Activated B cell treated with CpG ODN at 0.5 μM for 24 hours (primary cell): ENCODE measurements at regions not wholly inside any gene's neighbourhood (a gene's known extent, or its start where the extent isn't known, plus 50 kb on each side); places are given as distances from the start of the nearest gene placed in this dataset.

Experiments used
- ATAC-seq: fragments of 200-7000 bp; cut with Tn5 transposase; one replicate; pipeline ENCODE4 v1.10.0; 2021; ENCODE audit warnings: low read depth, mild to moderate bottlenecking, moderate library complexity
- CTCF ChIA-PET: fragments of 350-600 bp; sonication (Branson Sonifier 250); formaldehyde crosslinking; loops from one replicate; lab custom pipeline; 2021; ENCODE audit warnings: antibody characterized with exemption; lab: Charles Lee
- POLR2A ChIA-PET: fragments of 350-600 bp; sonication (Branson Sonifier 250); formaldehyde crosslinking; loops from one replicate; lab custom pipeline; 2021; ENCODE audit warnings: antibody characterized with exemption; lab: Charles Lee
- DNase-seq: peaks from one replicate; pipeline ENCODE4 v3.0.0; 2022
- H3K27ac Mint-ChIP-seq: one replicate; pipeline ENCODE4 v1.8.0; 2020; ENCODE audit warnings: mixed read lengths
- H3K27me3 Mint-ChIP-seq: one replicate; pipeline ENCODE4 v1.8.0; 2021; ENCODE audit warnings: mixed read lengths
- H3K36me3 Mint-ChIP-seq: one replicate; pipeline ENCODE4 v1.8.0; 2021; ENCODE audit warnings: low read depth, mixed read lengths
- H3K4me1 Mint-ChIP-seq: one replicate; pipeline ENCODE4 v1.8.0; 2021; ENCODE audit warnings: mixed read lengths
- H3K4me3 Mint-ChIP-seq: one replicate; pipeline ENCODE4 v1.8.0; 2020; ENCODE audit warnings: mild to moderate bottlenecking, mixed read lengths
- H3K9me3 Mint-ChIP-seq: one replicate; pipeline ENCODE4 v1.8.0; 2020; ENCODE audit warnings: mixed read lengths
- intact Hi-C: fragments of 100-400 bp; cut with micrococcal nuclease; formaldehyde crosslinking; loops from one replicate; pipeline ENCODE4 v1.15.1; 2024
- TF ChIP-seq, protein P1 (sequence below): fragments of 200-600 bp; IDR thresholded peaks from one replicate; pipeline ENCODE4 v1.8.0; 2022; ENCODE audit warnings: antibody characterized with exemption, mild to moderate bottlenecking

DNA sequence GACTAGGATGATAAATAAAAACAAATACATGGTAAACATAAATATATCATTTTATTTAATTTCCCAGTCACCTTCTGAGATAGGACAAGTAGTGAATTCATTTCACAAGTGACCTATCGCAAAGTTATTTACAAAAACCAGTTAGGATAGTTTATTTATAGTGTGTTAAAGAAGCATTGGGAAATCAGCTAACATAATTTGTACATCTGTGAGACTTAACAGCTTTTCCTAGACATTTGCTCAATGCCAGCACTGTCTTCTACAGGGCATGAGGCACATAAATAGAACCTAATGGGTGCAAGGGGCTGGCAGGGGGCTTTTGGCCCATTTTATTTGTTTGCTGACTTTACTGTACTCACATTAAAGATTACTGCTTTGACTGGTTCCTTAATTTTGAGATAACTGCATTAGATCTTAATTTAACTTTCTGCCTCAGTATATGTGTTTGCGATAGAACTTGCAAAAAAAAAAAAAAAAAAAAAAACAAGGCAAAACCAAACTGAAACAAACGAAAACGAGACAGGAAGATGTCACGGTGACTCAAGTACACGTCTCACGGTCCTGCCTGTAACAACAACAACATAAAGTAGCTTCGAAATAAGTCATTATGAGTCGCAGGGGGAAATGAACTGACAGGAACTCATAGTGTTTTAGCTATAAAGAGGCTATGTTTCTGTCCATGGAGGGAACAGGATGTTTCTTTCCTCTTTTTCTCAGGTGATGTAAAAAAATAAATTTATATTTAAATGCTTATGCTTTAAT lies 133.7 kb upstream of the GMDS start:
- intact Hi-C loops: no loop called here
- Mint-ChIP-seq H3K9me3 (no peaks in the 10 kb centered on the region), H3K36me3 (no peaks in the 10 kb centered on the region), H3K4me1 (peaks cover 5% of the 10 kb centered on the region), H3K27me3 (no peaks in the 10 kb centered on the region), H3K27ac (no peak overlapping the region), H3K4me3 (no peak overlapping the region)
- CTCF ChIA-PET: no interaction called here
- DNase-seq (no peak), ATAC-seq (no peak)
- POLR2A ChIA-PET: no interaction called here
- TF ChIP-seq, protein P1, sequence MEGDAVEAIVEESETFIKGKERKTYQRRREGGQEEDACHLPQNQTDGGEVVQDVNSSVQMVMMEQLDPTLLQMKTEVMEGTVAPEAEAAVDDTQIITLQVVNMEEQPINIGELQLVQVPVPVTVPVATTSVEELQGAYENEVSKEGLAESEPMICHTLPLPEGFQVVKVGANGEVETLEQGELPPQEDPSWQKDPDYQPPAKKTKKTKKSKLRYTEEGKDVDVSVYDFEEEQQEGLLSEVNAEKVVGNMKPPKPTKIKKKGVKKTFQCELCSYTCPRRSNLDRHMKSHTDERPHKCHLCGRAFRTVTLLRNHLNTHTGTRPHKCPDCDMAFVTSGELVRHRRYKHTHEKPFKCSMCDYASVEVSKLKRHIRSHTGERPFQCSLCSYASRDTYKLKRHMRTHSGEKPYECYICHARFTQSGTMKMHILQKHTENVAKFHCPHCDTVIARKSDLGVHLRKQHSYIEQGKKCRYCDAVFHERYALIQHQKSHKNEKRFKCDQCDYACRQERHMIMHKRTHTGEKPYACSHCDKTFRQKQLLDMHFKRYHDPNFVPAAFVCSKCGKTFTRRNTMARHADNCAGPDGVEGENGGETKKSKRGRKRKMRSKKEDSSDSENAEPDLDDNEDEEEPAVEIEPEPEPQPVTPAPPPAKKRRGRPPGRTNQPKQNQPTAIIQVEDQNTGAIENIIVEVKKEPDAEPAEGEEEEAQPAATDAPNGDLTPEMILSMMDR: no peak

DNA sequence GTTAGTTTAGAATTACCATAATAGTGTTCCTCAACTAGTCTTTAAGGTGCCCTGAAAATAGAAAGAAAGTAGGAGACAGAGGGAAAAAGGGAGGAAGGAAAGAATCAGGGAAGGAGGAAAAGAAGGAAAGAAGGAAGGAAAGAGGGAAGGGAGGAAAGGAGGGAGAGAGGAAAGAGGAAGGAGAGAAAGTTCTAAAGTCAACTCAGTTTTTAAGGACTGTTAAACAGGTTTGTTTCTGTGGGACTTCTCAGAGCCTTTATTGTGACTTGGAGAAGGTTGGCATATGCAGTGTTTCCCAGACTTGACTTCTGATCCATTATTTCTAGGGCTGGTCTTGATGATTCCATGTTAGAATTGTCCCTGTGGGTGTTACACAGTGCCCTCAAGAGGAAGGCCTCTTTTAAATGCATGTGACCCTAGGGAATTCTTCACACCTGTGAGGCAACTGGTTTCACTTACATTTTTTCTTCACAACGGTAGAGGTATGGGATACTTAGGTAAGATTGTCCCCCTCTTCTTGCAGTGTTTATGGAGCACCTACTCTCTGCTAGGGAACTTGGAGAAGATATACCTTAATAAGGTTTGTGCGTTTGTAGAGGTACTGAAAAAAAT lies 132.7 kb upstream of the GMDS start:
- Mint-ChIP-seq H3K36me3 (no peaks in the 10 kb centered on the region), H3K4me3 (no peak overlapping the region)
- DNase-seq: no peak

DNA sequence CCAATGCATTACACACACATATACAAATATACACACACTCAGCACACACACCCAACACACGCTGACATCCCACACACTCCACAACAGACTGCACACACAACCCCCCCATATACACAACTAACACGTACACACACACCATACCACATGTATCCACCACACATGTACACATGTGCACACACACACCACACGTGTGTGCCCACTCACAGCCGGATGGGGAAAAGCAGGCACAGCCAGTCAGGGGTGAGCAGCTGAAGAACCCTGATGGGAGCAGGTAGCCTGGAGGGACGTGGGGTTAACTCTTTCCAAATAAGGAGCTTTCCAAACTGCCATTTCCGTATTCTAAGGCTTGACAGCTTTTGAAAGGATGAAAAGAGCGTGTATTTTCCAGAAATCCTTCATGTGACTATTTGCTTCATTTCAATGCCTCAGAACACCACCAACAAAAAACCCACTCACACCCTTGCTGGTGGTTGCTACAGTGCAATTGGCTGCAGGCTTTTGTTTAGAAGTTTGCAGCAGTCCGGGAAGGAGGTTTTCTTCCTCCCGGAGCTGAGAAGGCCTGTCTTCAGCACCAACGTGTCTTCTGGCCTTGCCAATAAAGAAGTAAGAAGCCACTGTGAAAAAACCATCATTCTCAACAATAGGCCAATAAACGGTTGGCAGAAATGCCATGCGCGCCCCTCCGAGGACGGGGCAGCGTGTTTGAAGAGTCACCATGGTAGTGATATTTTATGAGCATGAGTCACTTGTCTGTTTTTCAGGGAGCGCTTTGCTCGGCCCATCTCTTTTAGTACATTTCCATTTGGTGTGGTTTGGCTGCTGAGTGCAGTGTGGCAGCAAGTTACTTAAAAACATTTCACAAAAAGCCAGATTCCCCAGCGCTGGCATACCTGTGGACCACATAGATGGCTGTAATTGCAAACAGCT lies 131.3 kb upstream of the GMDS start:
- Mint-ChIP-seq H3K27ac (no peak overlapping the region), H3K9me3 (no peaks in the 10 kb centered on the region), H3K27me3 (no peaks in the 10 kb centered on the region), H3K36me3 (no peaks in the 10 kb centered on the region), H3K4me1 (peaks cover 5% of the 10 kb centered on the region), H3K4me3 (no peak overlapping the region)
- ATAC-seq: no peak
- ChIA-PET POLR2A (no interaction called here), CTCF (no interaction called here)
- DNase-seq: no peak
- intact Hi-C loops: no loop called here
- TF ChIP-seq, protein P1: no peak

More for the DNA sequence above, 132.7 kb upstream of the GMDS start:
- H3K27me3 Mint-ChIP-seq: no peaks in the 10 kb centered on the region
- TF ChIP-seq, protein P1: no peak
- H3K4me1 Mint-ChIP-seq: peaks cover 5% of the 10 kb centered on the region
- intact Hi-C loops: no loop called here
- POLR2A ChIA-PET: no interaction called here
- no peaks in the 10 kb centered on the region for H3K9me3 Mint-ChIP-seq
- CTCF ChIA-PET: no interaction called here
- H3K27ac Mint-ChIP-seq: no peak overlapping the region
- no peak for ATAC-seq

DNA sequence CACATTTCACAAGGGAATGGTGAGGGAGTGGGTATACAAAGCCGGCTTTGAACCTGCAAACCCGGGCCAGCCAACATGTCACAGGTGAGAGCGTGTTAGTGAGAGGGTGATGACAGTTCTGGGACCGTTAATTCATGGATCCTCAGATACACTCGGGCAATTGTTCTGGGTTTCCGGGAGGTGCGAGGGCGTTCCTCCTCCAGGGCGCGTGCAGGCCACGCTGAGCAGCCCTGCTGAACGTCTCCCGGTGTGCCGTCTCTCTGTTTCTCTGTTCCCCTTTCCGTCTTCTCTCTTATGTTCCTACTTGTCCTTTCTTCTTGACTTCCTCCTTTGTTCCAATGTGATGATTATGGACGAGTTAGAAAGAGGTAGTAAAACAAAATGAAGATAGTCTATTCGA lies 130.0 kb upstream of the GMDS start:
- ChIA-PET POLR2A (no interaction called here), CTCF (no interaction called here)
- no peak for DNase-seq
- intact Hi-C loops: no loop called here
- Mint-ChIP-seq H3K27me3 (no peaks in the 10 kb centered on the region), H3K4me3 (no peak overlapping the region), H3K9me3 (no peaks in the 10 kb centered on the region), H3K27ac (no peak overlapping the region), H3K36me3 (no peaks in the 10 kb centered on the region), H3K4me1 (peaks cover 5% of the 10 kb centered on the region)
- ATAC-seq: no peak
- TF ChIP-seq, protein P1: no peak

DNA sequence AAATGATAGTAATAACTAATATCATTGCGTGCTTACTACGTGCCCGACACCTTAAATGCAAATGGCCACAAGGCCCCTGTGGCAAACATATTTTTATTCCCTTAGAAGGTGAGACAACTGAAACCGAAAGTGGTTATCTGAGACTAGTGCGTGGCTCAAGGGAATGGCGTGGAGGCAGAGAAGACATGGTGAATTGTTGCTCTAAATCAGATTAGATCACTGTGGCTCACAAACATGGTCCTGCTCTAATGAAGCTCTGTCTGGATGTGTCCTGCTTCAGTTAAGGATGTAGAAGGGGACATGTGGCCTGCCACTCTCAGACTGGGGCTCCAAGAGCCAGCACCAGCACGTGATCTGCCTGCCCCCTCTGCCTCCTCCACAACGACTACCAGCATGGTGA lies 124.2 kb upstream of the GMDS start:
- H3K9me3 Mint-ChIP-seq: no peaks in the 10 kb centered on the region
- H3K36me3 Mint-ChIP-seq: no peaks in the 10 kb centered on the region
- ChIA-PET CTCF (no interaction called here), POLR2A (no interaction called here)
- DNase-seq: no peak
- intact Hi-C loops: no loop called here
- H3K4me3 Mint-ChIP-seq: no peak overlapping the region
- TF ChIP-seq, protein P1: no peak
- ATAC-seq: no peak
- H3K27me3 Mint-ChIP-seq: no peaks in the 10 kb centered on the region
- no peaks in the 10 kb centered on the region for H3K4me1 Mint-ChIP-seq
- no peak overlapping the region for H3K27ac Mint-ChIP-seq
